ENCODE measurements at regions not wholly inside any gene's neighbourhood (a gene's known extent, or its start where the extent isn't known, plus 50 kb on each side); places are given as distances from the start of the nearest gene placed in this dataset.

- H3K4me3 ChIP-seq (ENCODE audit: low read length): no peak overlapping the region
- no peaks in the 10 kb centered on the region for H3K36me3 ChIP-seq (ENCODE audit: insufficient read depth, low read length)
- H3K4me1 ChIP-seq (ENCODE audit: insufficient read depth, low read length): no peaks in the 10 kb centered on the region
- no peaks in the 10 kb centered on the region for H3K27me3 ChIP-seq (ENCODE audit: insufficient read depth, low read length)
- no peak overlapping the region for H3K9ac ChIP-seq (ENCODE audit: low read depth, low read length)
- WGBS: 91% methylated on average over 4 of the region's 4 CpGs
- no peak overlapping the region for H3K27ac ChIP-seq (ENCODE audit: low read depth, low read length)
- H3K9me3 ChIP-seq (ENCODE audit: insufficient read depth, low read depth, low read length): no peaks in the 10 kb centered on the region
Measured at GRCh38 chr21:27382404-27382803, 415.5 kb upstream of the ADAMTS5 start.

GRCh38 chr21:27380303-27380702 is 413.4 kb upstream of the ADAMTS5 start:
- Histone ChIP-seq H3K36me3 (ENCODE audit: insufficient read depth, low read length) (no peaks in the 10 kb centered on the region), H3K9me3 (ENCODE audit: insufficient read depth, low read depth, low read length) (no peaks in the 10 kb centered on the region), H3K4me1 (ENCODE audit: insufficient read depth, low read length) (no peaks in the 10 kb centered on the region), H3K9ac (ENCODE audit: low read depth, low read length) (no peak overlapping the region), H3K27ac (ENCODE audit: low read depth, low read length) (no peak overlapping the region), H3K27me3 (ENCODE audit: insufficient read depth, low read length) (no peaks in the 10 kb centered on the region), H3K4me3 (ENCODE audit: low read length) (no peak overlapping the region)
- 94% methylated on average over 2 of the region's 2 CpGs for WGBS

GRCh38 chr21:27379354-27379753 is 412.5 kb upstream of the ADAMTS5 start:
- Histone ChIP-seq H3K9me3 (ENCODE audit: insufficient read depth, low read depth, low read length) (no peaks in the 10 kb centered on the region), H3K36me3 (ENCODE audit: insufficient read depth, low read length) (no peaks in the 10 kb centered on the region), H3K27me3 (ENCODE audit: insufficient read depth, low read length) (no peaks in the 10 kb centered on the region), H3K9ac (ENCODE audit: low read depth, low read length) (no peak overlapping the region), H3K4me1 (ENCODE audit: insufficient read depth, low read length) (no peaks in the 10 kb centered on the region), H3K4me3 (ENCODE audit: low read length) (no peak overlapping the region), H3K27ac (ENCODE audit: low read depth, low read length) (no peak overlapping the region)
- WGBS: 73% methylated on average over 4 of the region's 4 CpGs

GRCh38 chr21:27372381-27372780 is 405.5 kb upstream of the ADAMTS5 start:
- H3K36me3 ChIP-seq (ENCODE audit: insufficient read depth, low read length): no peaks in the 10 kb centered on the region
- no peak overlapping the region for H3K27ac ChIP-seq (ENCODE audit: low read depth, low read length)
- no CpG with 5 or more reads among the region's 3 CpGs for WGBS
- H3K27me3 ChIP-seq (ENCODE audit: insufficient read depth, low read length): no peaks in the 10 kb centered on the region
- peaks cover 20% of the 10 kb centered on the region for H3K4me1 ChIP-seq (ENCODE audit: insufficient read depth, low read length)
- H3K9ac ChIP-seq (ENCODE audit: low read depth, low read length): no peak overlapping the region
- H3K4me3 ChIP-seq (ENCODE audit: low read length): no peak overlapping the region
- H3K9me3 ChIP-seq (ENCODE audit: insufficient read depth, low read depth, low read length): no peaks in the 10 kb centered on the region

- Histone ChIP-seq H3K9me3 (ENCODE audit: insufficient read depth, low read depth, low read length) (no peaks in the 10 kb centered on the region), H3K27ac (ENCODE audit: low read depth, low read length) (no peak overlapping the region), H3K27me3 (ENCODE audit: insufficient read depth, low read length) (no peaks in the 10 kb centered on the region), H3K36me3 (ENCODE audit: insufficient read depth, low read length) (no peaks in the 10 kb centered on the region), H3K4me1 (ENCODE audit: insufficient read depth, low read length) (peaks cover 20% of the 10 kb centered on the region), H3K4me3 (ENCODE audit: low read length) (no peak overlapping the region), H3K9ac (ENCODE audit: low read depth, low read length) (no peak overlapping the region)
Measured at GRCh38 chr21:27371975-27372331, 405.1 kb upstream of the ADAMTS5 start.

- Histone ChIP-seq H3K4me1 (ENCODE audit: insufficient read depth, low read length) (peaks cover 20% of the 10 kb centered on the region), H3K27ac (ENCODE audit: low read depth, low read length) (no peak overlapping the region), H3K27me3 (ENCODE audit: insufficient read depth, low read length) (no peaks in the 10 kb centered on the region), H3K36me3 (ENCODE audit: insufficient read depth, low read length) (no peaks in the 10 kb centered on the region), H3K9ac (ENCODE audit: low read depth, low read length) (no peak overlapping the region), H3K9me3 (ENCODE audit: insufficient read depth, low read depth, low read length) (no peaks in the 10 kb centered on the region), H3K4me3 (ENCODE audit: low read length) (no peak overlapping the region)
- 100% methylated on average over 2 of the region's 5 CpGs for WGBS
Measured at GRCh38 chr21:27371115-27371974, 404.5 kb upstream of the ADAMTS5 start.

- peak overlapping the region; percentile 74 for H3K27ac ChIP-seq (ENCODE audit: low read depth, low read length)
- no peak overlapping the region for H3K9ac ChIP-seq (ENCODE audit: low read depth, low read length)
- no peaks in the 10 kb centered on the region for H3K9me3 ChIP-seq (ENCODE audit: insufficient read depth, low read depth, low read length)
- H3K4me1 ChIP-seq (ENCODE audit: insufficient read depth, low read length): peaks cover 20% of the 10 kb centered on the region
- 76% methylated on average over 3 of the region's 3 CpGs for WGBS
- H3K4me3 ChIP-seq (ENCODE audit: low read length): no peak overlapping the region
- no peaks in the 10 kb centered on the region for H3K36me3 ChIP-seq (ENCODE audit: insufficient read depth, low read length)
- no peaks in the 10 kb centered on the region for H3K27me3 ChIP-seq (ENCODE audit: insufficient read depth, low read length)
Measured at GRCh38 chr21:27369978-27370571, 403.2 kb upstream of the ADAMTS5 start.

- Histone ChIP-seq H3K9ac (ENCODE audit: low read depth, low read length) (no peak overlapping the region), H3K4me1 (ENCODE audit: insufficient read depth, low read length) (peaks cover 20% of the 10 kb centered on the region), H3K36me3 (ENCODE audit: insufficient read depth, low read length) (no peaks in the 10 kb centered on the region), H3K27ac (ENCODE audit: low read depth, low read length) (no peak overlapping the region), H3K27me3 (ENCODE audit: insufficient read depth, low read length) (no peaks in the 10 kb centered on the region), H3K9me3 (ENCODE audit: insufficient read depth, low read depth, low read length) (no peaks in the 10 kb centered on the region), H3K4me3 (ENCODE audit: low read length) (no peak overlapping the region)
- WGBS: 85% methylated on average over 2 of the region's 2 CpGs
Measured at GRCh38 chr21:27369234-27369633, 402.3 kb upstream of the ADAMTS5 start.

- Histone ChIP-seq H3K36me3 (ENCODE audit: insufficient read depth, low read length) (no peaks in the 10 kb centered on the region), H3K27ac (ENCODE audit: low read depth, low read length) (no peak overlapping the region), H3K27me3 (ENCODE audit: insufficient read depth, low read length) (no peaks in the 10 kb centered on the region)
Measured at GRCh38 chr21:27366646-27367235, 399.9 kb upstream of the ADAMTS5 start.

GRCh38 chr21:27366036-27366435 is 399.1 kb upstream of the ADAMTS5 start:
- no peak overlapping the region for H3K27ac ChIP-seq (ENCODE audit: low read depth, low read length)
- no peaks in the 10 kb centered on the region for H3K27me3 ChIP-seq (ENCODE audit: insufficient read depth, low read length)
- H3K4me1 ChIP-seq (ENCODE audit: insufficient read depth, low read length): peaks cover 18% of the 10 kb centered on the region
- no peaks in the 10 kb centered on the region for H3K36me3 ChIP-seq (ENCODE audit: insufficient read depth, low read length)
- H3K9ac ChIP-seq (ENCODE audit: low read depth, low read length): no peak overlapping the region
- WGBS: 100% methylated on average over 3 of the region's 4 CpGs
- no peak overlapping the region for H3K4me3 ChIP-seq (ENCODE audit: low read length)
- H3K9me3 ChIP-seq (ENCODE audit: insufficient read depth, low read depth, low read length): no peaks in the 10 kb centered on the region

More at GRCh38 chr21:27366646-27367235, 399.9 kb upstream of the ADAMTS5 start:
- H3K4me1 ChIP-seq (ENCODE audit: insufficient read depth, low read length): peaks cover 20% of the 10 kb centered on the region
- no peaks in the 10 kb centered on the region for H3K9me3 ChIP-seq (ENCODE audit: insufficient read depth, low read depth, low read length)
- H3K9ac ChIP-seq (ENCODE audit: low read depth, low read length): no peak overlapping the region
- 95% methylated on average over 3 of the region's 3 CpGs for WGBS
- no peak overlapping the region for H3K4me3 ChIP-seq (ENCODE audit: low read length)

GRCh38 chr21:27365394-27365793 is 398.5 kb upstream of the ADAMTS5 start:
- Histone ChIP-seq H3K9me3 (ENCODE audit: insufficient read depth, low read depth, low read length) (no peaks in the 10 kb centered on the region), H3K9ac (ENCODE audit: low read depth, low read length) (no peak overlapping the region), H3K27ac (ENCODE audit: low read depth, low read length) (no peak overlapping the region)

More at GRCh38 chr21:27365394-27365793, 398.5 kb upstream of the ADAMTS5 start:
- H3K27me3 ChIP-seq (ENCODE audit: insufficient read depth, low read length): no peaks in the 10 kb centered on the region
- H3K36me3 ChIP-seq (ENCODE audit: insufficient read depth, low read length): no peaks in the 10 kb centered on the region
- H3K4me3 ChIP-seq (ENCODE audit: low read length): no peak overlapping the region
- H3K4me1 ChIP-seq (ENCODE audit: insufficient read depth, low read length): peaks cover 12% of the 10 kb centered on the region
